ENCODE measurements at regions not wholly inside any gene's neighbourhood (a gene's known extent, or its start where the extent isn't known, plus 50 kb on each side); places are given as distances from the start of the nearest gene placed in this dataset.

DNA sequence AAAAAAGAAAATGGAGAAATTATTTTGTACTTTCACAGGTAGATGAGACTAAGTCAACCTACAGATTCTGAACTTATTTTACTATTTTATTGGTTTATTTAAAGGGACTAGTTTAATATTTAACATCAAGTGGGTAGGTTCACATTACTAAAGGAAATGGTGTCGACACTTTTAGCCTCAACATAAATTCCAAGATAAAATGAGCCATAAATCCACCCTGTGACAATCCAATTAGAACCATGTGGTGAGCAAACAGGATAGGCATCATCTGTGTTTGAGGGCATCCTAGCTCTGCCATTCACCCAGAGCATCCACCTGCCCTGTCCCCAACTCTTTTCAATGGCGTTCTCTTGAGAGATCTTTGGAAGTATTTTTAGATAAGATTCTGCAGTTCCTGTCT, 92.8 kb upstream of the PMFBP1 start:
- TF ChIP-seq, protein P1, sequence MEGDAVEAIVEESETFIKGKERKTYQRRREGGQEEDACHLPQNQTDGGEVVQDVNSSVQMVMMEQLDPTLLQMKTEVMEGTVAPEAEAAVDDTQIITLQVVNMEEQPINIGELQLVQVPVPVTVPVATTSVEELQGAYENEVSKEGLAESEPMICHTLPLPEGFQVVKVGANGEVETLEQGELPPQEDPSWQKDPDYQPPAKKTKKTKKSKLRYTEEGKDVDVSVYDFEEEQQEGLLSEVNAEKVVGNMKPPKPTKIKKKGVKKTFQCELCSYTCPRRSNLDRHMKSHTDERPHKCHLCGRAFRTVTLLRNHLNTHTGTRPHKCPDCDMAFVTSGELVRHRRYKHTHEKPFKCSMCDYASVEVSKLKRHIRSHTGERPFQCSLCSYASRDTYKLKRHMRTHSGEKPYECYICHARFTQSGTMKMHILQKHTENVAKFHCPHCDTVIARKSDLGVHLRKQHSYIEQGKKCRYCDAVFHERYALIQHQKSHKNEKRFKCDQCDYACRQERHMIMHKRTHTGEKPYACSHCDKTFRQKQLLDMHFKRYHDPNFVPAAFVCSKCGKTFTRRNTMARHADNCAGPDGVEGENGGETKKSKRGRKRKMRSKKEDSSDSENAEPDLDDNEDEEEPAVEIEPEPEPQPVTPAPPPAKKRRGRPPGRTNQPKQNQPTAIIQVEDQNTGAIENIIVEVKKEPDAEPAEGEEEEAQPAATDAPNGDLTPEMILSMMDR (IDR thresholded peaks at IDR 0.05): no peak
- TF ChIP-seq POLR2AphosphoS5 (IDR thresholded peaks at IDR 0.05) (no peak), POLR2A (IDR thresholded peaks at IDR 0.05) (no peak)
